Erythroblast (primary cell): ENCODE measurements at regions not wholly inside any gene's neighbourhood (a gene's known extent, or its start where the extent isn't known, plus 50 kb on each side); places are given as distances from the start of the nearest gene placed in this dataset.

Experiments
- GATA1 ChIP-seq: IDR thresholded peaks from 2 replicates; pipeline ENCODE4 v1.6.1; 2011; ENCODE audit warnings: low read depth, mild to moderate bottlenecking, control low read depth, low read length, moderate library complexity
- POLR2A ChIP-seq: IDR thresholded peaks from 2 replicates; pipeline ENCODE4 v1.6.1; 2011; ENCODE audit warnings: mild to moderate bottlenecking, low read length

DNA sequence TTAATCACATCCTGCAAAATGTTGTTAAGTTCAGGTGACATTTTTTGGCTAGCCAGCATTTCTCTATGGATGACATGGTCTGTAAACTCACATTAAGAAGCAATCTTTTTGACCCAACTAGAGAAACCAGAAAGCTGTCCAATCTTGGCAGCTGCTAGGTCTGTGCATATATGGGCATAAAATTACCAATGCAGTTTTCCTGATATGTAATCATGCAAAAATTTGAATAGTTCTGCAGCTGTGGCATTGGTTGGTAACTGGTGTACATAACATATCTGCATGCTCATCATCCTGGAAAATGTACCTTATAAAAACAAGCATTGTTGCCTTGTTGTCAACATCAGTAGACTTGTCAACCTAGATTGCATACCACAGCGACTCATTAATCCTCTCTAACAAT, 620.0 kb upstream of the LRFN5 start:
- TF ChIP-seq POLR2A (no peak), GATA1 (no peak)
